Activated T-cell treated with anti-CD3 and anti-CD28 coated beads for 1 hour (primary cell): ENCODE measurements at regions not wholly inside any gene's neighbourhood (a gene's known extent, or its start where the extent isn't known, plus 50 kb on each side); places are given as distances from the start of the nearest gene placed in this dataset.
"Not testable (repeated sequence)": the region's sequence is repeated elsewhere in the genome, so short reads cannot be mapped to it uniquely, and the experiment has no call there.

Experiments
- DNase-seq: peaks from one replicate; pipeline ENCODE4 v3.0.0-alpha.2; 2020; ENCODE audit warnings: low read depth

DNA sequence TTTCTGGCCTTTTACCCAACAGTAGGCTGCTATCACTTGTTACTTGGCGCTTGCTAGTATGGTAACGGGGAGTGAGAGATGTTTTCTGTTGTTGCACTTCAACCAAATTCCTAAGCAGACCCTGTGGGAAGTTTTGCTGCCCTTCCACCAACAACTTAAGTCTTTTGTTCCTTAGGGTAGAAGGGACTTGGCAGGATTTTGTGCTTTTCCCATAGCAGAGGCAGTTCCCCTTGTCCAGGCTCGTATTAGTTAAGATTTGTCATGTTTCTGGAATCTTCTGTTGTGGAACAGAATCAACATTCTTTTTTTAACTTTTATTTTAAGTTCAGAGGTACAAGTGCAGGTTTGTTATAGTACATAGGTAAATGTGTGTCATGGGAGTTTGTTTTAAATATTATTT lies 73.2 kb upstream of the SGIP1 start:
- DNase-seq, result no peak

GRCh38 chr1:66462313-66462712 lies 71.6 kb upstream of the SGIP1 start:
- no peak for DNase-seq

- no peak for DNase-seq
Observed at GRCh38 chr1:66464351-66464750, 69.6 kb upstream of the SGIP1 start.

- DNase-seq, result no peak
Observed at GRCh38 chr1:66464802-66465201, 69.2 kb upstream of the SGIP1 start.

DNA sequence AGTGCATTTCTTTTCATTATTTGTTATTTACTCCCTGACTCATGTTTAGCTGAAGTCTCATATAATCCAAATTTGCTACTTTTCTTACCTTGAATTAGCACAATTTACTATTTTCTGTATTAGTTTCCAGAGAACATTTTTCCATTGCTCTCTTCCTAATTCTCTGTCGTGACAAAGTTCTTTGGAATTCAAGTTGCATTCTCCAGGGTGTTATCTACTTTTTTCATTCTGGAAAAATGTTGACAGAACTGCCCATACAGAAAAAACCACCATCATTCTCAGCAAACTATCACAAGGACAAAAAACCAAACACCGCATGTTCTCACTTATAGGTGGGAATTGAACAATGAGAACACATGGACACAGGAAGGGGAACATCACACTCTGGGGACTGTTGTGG lies 67.3 kb upstream of the SGIP1 start:
- not testable (repeated sequence) for DNase-seq

DNA sequence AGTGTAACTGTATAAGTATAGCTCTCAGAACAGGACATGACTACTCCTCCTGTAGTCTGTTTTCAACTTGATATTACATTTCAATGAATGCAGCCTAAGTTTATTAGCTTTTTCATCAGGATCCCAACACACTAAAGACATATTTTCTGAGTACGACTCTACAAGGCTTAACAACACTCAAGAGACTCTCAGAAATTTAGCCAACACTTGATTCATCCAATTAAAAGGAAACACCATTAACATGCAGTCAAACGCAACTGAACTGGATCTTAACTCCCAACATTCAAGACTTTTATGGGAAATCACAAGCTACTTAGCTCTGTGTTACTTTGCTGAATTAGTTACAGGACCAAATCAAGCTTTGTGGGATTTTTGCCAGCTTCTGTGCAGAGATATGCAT lies 65.2 kb upstream of the SGIP1 start:
- DNase-seq, result no peak

DNA sequence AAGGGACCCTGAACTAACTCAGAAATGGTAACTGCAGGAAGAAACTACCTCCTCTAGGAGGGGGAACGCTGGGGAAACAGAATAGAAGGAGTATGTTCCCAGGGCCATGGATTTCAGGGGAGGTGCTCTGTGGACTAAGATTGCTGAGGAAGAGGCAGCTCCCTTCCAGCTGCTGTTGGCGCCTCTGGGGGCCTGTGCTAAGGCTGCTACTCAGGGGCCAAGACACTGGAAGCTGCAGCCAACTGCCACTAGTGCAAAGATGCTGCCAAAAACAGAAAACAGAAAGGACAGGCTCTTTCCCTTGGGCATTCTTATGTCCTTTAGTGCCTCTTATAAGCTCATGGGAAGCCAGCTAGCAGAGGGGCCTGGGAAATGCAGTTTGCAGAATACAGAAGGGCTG lies 58.0 kb upstream of the SGIP1 start:
- no peak for DNase-seq

GRCh38 chr1:66476774-66477173 lies 57.2 kb upstream of the SGIP1 start:
- DNase-seq, result no peak

- no peak for DNase-seq
Observed at GRCh38 chr1:66478116-66478515, 55.8 kb upstream of the SGIP1 start.

GRCh38 chr1:66480162-66480561 lies 53.8 kb upstream of the SGIP1 start:
- DNase-seq, result no peak

DNA sequence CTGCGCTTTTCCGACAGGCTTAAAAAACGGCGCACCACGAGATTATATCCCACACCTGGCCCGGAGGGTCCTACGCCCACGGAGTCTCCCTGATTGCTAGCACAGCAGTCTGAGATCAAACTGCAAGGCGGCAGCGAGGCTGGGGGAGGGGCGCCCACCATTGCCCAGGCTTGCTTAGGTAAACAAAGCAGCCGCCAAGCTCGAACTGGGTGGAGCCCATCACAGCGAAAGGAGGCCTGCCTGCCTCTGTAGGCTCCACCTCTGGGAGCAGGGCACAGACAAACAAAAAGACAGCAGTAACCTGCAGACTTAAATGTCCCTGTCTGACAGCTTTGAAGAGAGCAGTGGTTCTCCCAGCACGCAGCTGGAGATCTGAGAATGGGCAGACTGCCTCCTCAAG lies 52.7 kb upstream of the SGIP1 start:
- DNase-seq, result not testable (repeated sequence)
